ENCODE measurements at regions not wholly inside any gene's neighbourhood (a gene's known extent, or its start where the extent isn't known, plus 50 kb on each side); places are given as distances from the start of the nearest gene placed in this dataset.

GRCh38 chr4:138310498-138310897 is 68.3 kb upstream of the SLC7A11 start:
- no peak for TF ChIP-seq FOXM1 (IDR thresholded peaks at IDR 0.05; ENCODE audit: borderline replicate concordance)
- no peak for TF ChIP-seq SUZ12 (IDR thresholded peaks at IDR 0.05)
- TF ChIP-seq LEF1 (IDR thresholded peaks at IDR 0.05; ENCODE audit: borderline replicate concordance): no peak
- no peak for TF ChIP-seq BHLHE40 (IDR thresholded peaks at IDR 0.05; ENCODE audit: borderline replicate concordance)
- TF ChIP-seq HDGF (IDR thresholded peaks at IDR 0.05; ENCODE audit: borderline replicate concordance): no peak
- no peak for TF ChIP-seq NFRKB (IDR thresholded peaks at IDR 0.05)
- TF ChIP-seq CTBP1 (IDR thresholded peaks at IDR 0.05; ENCODE audit: borderline replicate concordance): no peak
- TF ChIP-seq FOXA1 (IDR thresholded peaks at IDR 0.05): no peak
- no peak for TF ChIP-seq ELF4 (IDR thresholded peaks at IDR 0.05)
- no peak for TF ChIP-seq FOXK2 (IDR thresholded peaks at IDR 0.05)
- no peak for TF ChIP-seq ARNT (IDR thresholded peaks at IDR 0.05)
- no peak for TF ChIP-seq TARDBP (IDR thresholded peaks at IDR 0.05)
- no peak for TF ChIP-seq SP1 (IDR thresholded peaks at IDR 0.05)

Data from HEK293T (cell line).